Inferior parietal cortex (tissue), 1 donor: ENCODE measurements at regions not wholly inside any gene's neighbourhood (a gene's known extent, or its start where the extent isn't known, plus 50 kb on each side); places are given as distances from the start of the nearest gene placed in this dataset.

Experiments used
- DNase-seq: peaks from one replicate; pipeline ENCODE4 v3.0.0-alpha.2; 2016; ENCODE audit errors: extremely low spot score

GRCh38 chr5:27701931-27702903, 663.8 kb upstream of the CDH9 start:
- no peak for DNase-seq

GRCh38 chr5:27700526-27700925, 662.1 kb upstream of the CDH9 start:
- no peak for DNase-seq

- DNase-seq: no peak
These were observed 644.2 kb upstream of the CDH9 start for GRCh38 chr5:27682600-27682999.

- DNase-seq: no peak
These were observed 614.1 kb upstream of the CDH9 start for GRCh38 chr5:27652505-27652904.

GRCh38 chr5:27639005-27639612, 600.7 kb upstream of the CDH9 start:
- no peak for DNase-seq

- DNase-seq: no peak
These were observed 581.6 kb upstream of the CDH9 start for GRCh38 chr5:27619982-27620381.

GRCh38 chr5:27612161-27612560, 573.8 kb upstream of the CDH9 start:
- DNase-seq: no peak

- DNase-seq: no peak
These were observed 570.6 kb upstream of the CDH9 start for GRCh38 chr5:27608992-27609391.

- DNase-seq: no peak
These were observed 560.2 kb upstream of the CDH9 start for GRCh38 chr5:27598576-27598975.

- DNase-seq: no peak
These were observed 555.8 kb upstream of the CDH9 start for GRCh38 chr5:27594141-27594540.

- DNase-seq: no peak
These were observed 553.8 kb upstream of the CDH9 start for GRCh38 chr5:27592231-27592630.

- DNase-seq: no peak
These were observed 552.1 kb upstream of the CDH9 start for GRCh38 chr5:27590503-27590902.

GRCh38 chr5:27578279-27578678, 539.9 kb upstream of the CDH9 start:
- no peak for DNase-seq

- DNase-seq: no peak
These were observed 533.3 kb upstream of the CDH9 start for GRCh38 chr5:27571681-27572080.

GRCh38 chr5:27568811-27569210, 530.4 kb upstream of the CDH9 start:
- no peak for DNase-seq

GRCh38 chr5:27561408-27561807, 523.0 kb upstream of the CDH9 start:
- no peak for DNase-seq

GRCh38 chr5:27548484-27548883, 510.1 kb upstream of the CDH9 start:
- no peak for DNase-seq

- DNase-seq: no peak
These were observed 496.7 kb upstream of the CDH9 start for GRCh38 chr5:27535031-27535557.

GRCh38 chr5:27532305-27532704, 493.9 kb upstream of the CDH9 start:
- no peak for DNase-seq

- DNase-seq: no peak
These were observed 486.1 kb upstream of the CDH9 start for GRCh38 chr5:27524515-27524914.

GRCh38 chr5:27523629-27524028, 485.2 kb upstream of the CDH9 start:
- no peak for DNase-seq

GRCh38 chr5:27516437-27516836, 478.1 kb upstream of the CDH9 start:
- no peak for DNase-seq

- no peak for DNase-seq
These were observed 472.7 kb upstream of the CDH9 start for GRCh38 chr5:27511061-27511460.
